GM12878 (cell line): ENCODE measurements at regions not wholly inside any gene's neighbourhood (a gene's known extent, or its start where the extent isn't known, plus 50 kb on each side); places are given as distances from the start of the nearest gene placed in this dataset.

ENCODE experiments used
- ATAC-seq: fragments of 200-7000 bp; cut with Tn5 transposase; 3 replicates; pipeline ENCODE4 v1.9.1; 2020; ENCODE audit warnings: mild to moderate bottlenecking, moderate library complexity
- BruUV-seq: library from RNA; stranded (reverse); fragments of 400-500 nt; replicated peaks from 2 replicates; lab custom pipeline; 2021; lab: Mats Ljungman, UMichigan
- CTCF ChIA-PET: fragments of 300-600 bp; sonication (Branson Sonifier 250); formaldehyde crosslinking; extraction: SDS; loops from one replicate; lab custom pipeline; 2021; ENCODE audit warnings: inconsistent platforms; lab: Yijun Ruan, JAX
- POLR2A ChIA-PET: fragments of 350-600 bp; formaldehyde crosslinking; extraction: SDS; loops from one replicate; lab custom pipeline; 2021; ENCODE audit warnings: inconsistent platforms; lab: Charles Lee
- RAD21 ChIA-PET: fragments of 300-600 bp; sonication (Branson Sonifier 250); formaldehyde crosslinking; loops from one replicate; lab custom pipeline; 2023; ENCODE audit warnings: antibody characterized with exemption; ENCODE audit not compliant: unreplicated experiment; lab: Charles Lee
- SMC1A ChIA-PET: fragments of 300-600 bp; sonication (Branson Sonifier 250); formaldehyde crosslinking; loops from one replicate; lab custom pipeline; 2023; ENCODE audit not compliant: unreplicated experiment, uncharacterized antibody; lab: Charles Lee
- DNase-seq: peaks from one replicate; pipeline ENCODE4 v3.0.0-alpha.2; 2011; ENCODE audit warnings: low read depth, low spot score
- FAIRE-seq: peaks from 3 replicates; lab custom pipeline; 2011; peaks lifted over from hg19 to GRCh38; lab: Jason Lieb, UNC
- H2AFZ ChIP-seq: 2 replicates; pipeline ENCODE4 v1.6.0; 2011; ENCODE audit warnings: low read depth, low read length, control low read depth; ENCODE audit not compliant: control insufficient read depth
- H3K27ac ChIP-seq: 2 replicates; pipeline ENCODE4 v1.5.1; 2011; ENCODE audit warnings: control low read depth; ENCODE audit not compliant: control insufficient read depth, insufficient read depth
- H3K27me3 ChIP-seq, 2 experiments: replicated peaks in 1 of 2; 2 replicates each; pipeline versions ENCODE4 v1.6.0 to v1.6.1; 2011; ENCODE audit warnings: low read length in 1 of 2; ENCODE audit not compliant: control insufficient read depth in 2 of 2, insufficient read depth in 2 of 2
- H3K36me3 ChIP-seq, 2 experiments: 2 replicates each; pipeline ENCODE4 v1.5.1; 2011; ENCODE audit warnings: low read length in 1 of 2; ENCODE audit not compliant: control insufficient read depth in 2 of 2, insufficient read depth in 2 of 2
- H3K4me1 ChIP-seq: 2 replicates; pipeline ENCODE4 v1.6.1; 2011; ENCODE audit warnings: mild to moderate bottlenecking, low read length, moderate library complexity, mixed read lengths; ENCODE audit not compliant: control insufficient read depth, insufficient read depth
- H3K4me2 ChIP-seq: 2 replicates; pipeline ENCODE4 v1.6.0; 2011; ENCODE audit warnings: control low read depth; ENCODE audit not compliant: control insufficient read depth, insufficient read depth
- H3K4me3 ChIP-seq: fragments of 200-600 bp; sonication (generic); 2 replicates; pipeline ENCODE4 v1.5.1; 2016
- H3K79me2 ChIP-seq: 2 replicates; pipeline ENCODE4 v1.6.0; 2011; ENCODE audit warnings: low read length; ENCODE audit not compliant: control insufficient read depth, insufficient read depth
- H3K9ac ChIP-seq: 2 replicates; pipeline ENCODE4 v1.8.0; 2011; ENCODE audit warnings: low read length, control low read depth, mixed read lengths; ENCODE audit not compliant: control insufficient read depth, insufficient read depth
- H3K9me3 ChIP-seq: replicated peaks from 3 replicates; pipeline ENCODE4 v1.5.1; 2011; ENCODE audit warnings: mild to moderate bottlenecking, low read length; ENCODE audit not compliant: control insufficient read depth, insufficient read depth
- H4K20me1 ChIP-seq: 2 replicates; pipeline ENCODE4 v1.6.0; 2011; ENCODE audit not compliant: control insufficient read depth, insufficient read depth
- BACH1 ChIP-seq: fragments of 450-650 bp; IDR thresholded peaks from 2 replicates; pipeline ENCODE4 v1.6.1; 2017; ENCODE audit warnings: mild to moderate bottlenecking, borderline replicate concordance
- BRCA1 ChIP-seq: IDR thresholded peaks from 2 replicates; pipeline ENCODE4 v1.6.1; 2011; ENCODE audit warnings: low read depth, low read length, improper control_type of control experiment
- EP300 ChIP-seq, 2 experiments: fragments of 150-350 bp in 1 of 2; IDR thresholded peaks; 2 replicates each; pipeline ENCODE4 v1.6.1; 2011 to 2012; ENCODE audit warnings: low read depth in 2 of 2, low read length in 2 of 2, borderline replicate concordance in 1 of 2, improper control_type of control experiment in 1 of 2, inconsistent platforms in 1 of 2; ENCODE audit not compliant: control insufficient read depth in 1 of 2
- FOXK2 ChIP-seq: fragments of 450-650 bp; IDR thresholded peaks from 2 replicates; pipeline ENCODE4 v1.6.1; 2017; ENCODE audit warnings: mild to moderate bottlenecking, moderate library complexity
- GABPA ChIP-seq: IDR thresholded peaks from 2 replicates; pipeline ENCODE4 v1.6.1; 2014; ENCODE audit warnings: antibody characterized with exemption, low read depth, mild to moderate bottlenecking, inconsistent platforms
- RUNX3 ChIP-seq: IDR thresholded peaks from 2 replicates; pipeline ENCODE4 v1.6.1; 2012; ENCODE audit warnings: low read length, inconsistent platforms
- SPI1 ChIP-seq: IDR thresholded peaks from 2 replicates; pipeline ENCODE4 v1.6.1; 2011; ENCODE audit warnings: low read depth, mild to moderate bottlenecking, low read length, moderate library complexity, borderline replicate concordance; ENCODE audit not compliant: insufficient read depth
- YBX1 ChIP-seq: fragments of 450-650 bp; IDR thresholded peaks from 2 replicates; pipeline ENCODE4 v1.6.1; 2016; ENCODE audit warnings: antibody characterized with exemption
- ZNF217 ChIP-seq: fragments of 450-650 bp; IDR thresholded peaks from 2 replicates; pipeline ENCODE4 v1.6.1; 2017; ENCODE audit warnings: antibody characterized with exemption, mild to moderate bottlenecking
- WGBS: methylation state at CpG from one replicate; pipeline ENCODE4 v1.1.6; 2016; ENCODE audit warnings: low lambda C conversion rate; ENCODE audit not compliant: insufficient replicate concordance, insufficient coverage; ENCODE audit errors: missing lambda C conversion rate; 5-methylcytosine and 5-hydroxymethylcytosine counted together
- in situ Hi-C: fragments of 300-500 bp; cut with MboI; formaldehyde crosslinking; loops from 9 replicates; pipeline ENCODE4 v1.14.3; 2018; ENCODE audit warnings: mixed read lengths
- intact Hi-C: fragments of 100-400 bp; cut with micrococcal nuclease; formaldehyde crosslinking; loops from one replicate; pipeline ENCODE4 v1.14.2; 2022; ENCODE audit not compliant: unreplicated experiment
- TF ChIP-seq, protein P1 (sequence below): IDR thresholded peaks from 2 replicates; pipeline ENCODE4 v1.6.1; 2012; ENCODE audit warnings: mild to moderate bottlenecking, low read depth, low read length
- TF ChIP-seq, protein P2 (sequence below): IDR thresholded peaks from 2 replicates; pipeline ENCODE4 v1.6.1; 2011; ENCODE audit warnings: borderline replicate concordance, low read depth, mild to moderate bottlenecking, moderate library complexity, mixed read lengths, low read length; ENCODE audit not compliant: insufficient read depth; ENCODE audit errors: extremely low read length

DNA sequence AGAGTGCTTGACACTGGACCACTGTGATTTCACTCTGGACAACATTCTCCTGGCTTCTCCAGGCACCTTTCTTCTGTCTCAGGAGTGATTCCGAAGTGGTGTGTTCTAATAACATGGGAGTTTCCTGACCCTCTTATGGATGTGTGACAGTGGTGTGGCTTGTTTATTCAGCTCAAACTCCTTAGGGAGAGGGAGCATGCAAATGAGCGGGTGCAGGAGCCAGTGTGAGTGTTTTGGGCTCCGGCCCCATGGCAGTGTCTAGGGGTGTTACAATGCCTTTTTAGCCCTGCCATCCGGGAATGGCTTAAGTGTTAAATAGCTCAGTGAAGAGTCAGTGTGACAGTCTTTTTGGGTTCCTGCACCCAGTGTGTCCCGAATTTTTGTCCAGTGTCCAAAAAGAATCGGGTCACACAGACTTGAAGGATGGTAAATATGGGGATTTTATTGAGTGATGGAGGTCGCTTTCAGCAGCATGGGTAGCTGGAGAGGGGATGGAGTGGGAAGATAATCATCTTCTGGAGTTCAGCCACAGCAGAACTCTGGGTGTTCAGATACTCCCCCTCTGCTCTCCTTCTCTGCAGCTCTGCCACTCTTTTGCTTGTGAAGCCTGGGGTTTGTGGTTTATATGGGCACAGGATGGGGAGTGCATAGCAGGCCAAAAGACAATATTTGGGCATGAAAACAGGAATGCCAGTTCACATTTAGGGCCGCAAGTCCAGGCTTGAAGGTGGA lies 928.9 kb upstream of the CITED2 start (continued):
- TF ChIP-seq, protein P1, sequence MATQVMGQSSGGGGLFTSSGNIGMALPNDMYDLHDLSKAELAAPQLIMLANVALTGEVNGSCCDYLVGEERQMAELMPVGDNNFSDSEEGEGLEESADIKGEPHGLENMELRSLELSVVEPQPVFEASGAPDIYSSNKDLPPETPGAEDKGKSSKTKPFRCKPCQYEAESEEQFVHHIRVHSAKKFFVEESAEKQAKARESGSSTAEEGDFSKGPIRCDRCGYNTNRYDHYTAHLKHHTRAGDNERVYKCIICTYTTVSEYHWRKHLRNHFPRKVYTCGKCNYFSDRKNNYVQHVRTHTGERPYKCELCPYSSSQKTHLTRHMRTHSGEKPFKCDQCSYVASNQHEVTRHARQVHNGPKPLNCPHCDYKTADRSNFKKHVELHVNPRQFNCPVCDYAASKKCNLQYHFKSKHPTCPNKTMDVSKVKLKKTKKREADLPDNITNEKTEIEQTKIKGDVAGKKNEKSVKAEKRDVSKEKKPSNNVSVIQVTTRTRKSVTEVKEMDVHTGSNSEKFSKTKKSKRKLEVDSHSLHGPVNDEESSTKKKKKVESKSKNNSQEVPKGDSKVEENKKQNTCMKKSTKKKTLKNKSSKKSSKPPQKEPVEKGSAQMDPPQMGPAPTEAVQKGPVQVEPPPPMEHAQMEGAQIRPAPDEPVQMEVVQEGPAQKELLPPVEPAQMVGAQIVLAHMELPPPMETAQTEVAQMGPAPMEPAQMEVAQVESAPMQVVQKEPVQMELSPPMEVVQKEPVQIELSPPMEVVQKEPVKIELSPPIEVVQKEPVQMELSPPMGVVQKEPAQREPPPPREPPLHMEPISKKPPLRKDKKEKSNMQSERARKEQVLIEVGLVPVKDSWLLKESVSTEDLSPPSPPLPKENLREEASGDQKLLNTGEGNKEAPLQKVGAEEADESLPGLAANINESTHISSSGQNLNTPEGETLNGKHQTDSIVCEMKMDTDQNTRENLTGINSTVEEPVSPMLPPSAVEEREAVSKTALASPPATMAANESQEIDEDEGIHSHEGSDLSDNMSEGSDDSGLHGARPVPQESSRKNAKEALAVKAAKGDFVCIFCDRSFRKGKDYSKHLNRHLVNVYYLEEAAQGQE, result no peak
- TF ChIP-seq YBX1 (no peak), GABPA (no peak)
- TF ChIP-seq, protein P2, sequence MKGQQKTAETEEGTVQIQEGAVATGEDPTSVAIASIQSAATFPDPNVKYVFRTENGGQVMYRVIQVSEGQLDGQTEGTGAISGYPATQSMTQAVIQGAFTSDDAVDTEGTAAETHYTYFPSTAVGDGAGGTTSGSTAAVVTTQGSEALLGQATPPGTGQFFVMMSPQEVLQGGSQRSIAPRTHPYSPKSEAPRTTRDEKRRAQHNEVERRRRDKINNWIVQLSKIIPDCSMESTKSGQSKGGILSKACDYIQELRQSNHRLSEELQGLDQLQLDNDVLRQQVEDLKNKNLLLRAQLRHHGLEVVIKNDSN, result no peak
- TF ChIP-seq, all 136 proteins: peak for 0

DNA sequence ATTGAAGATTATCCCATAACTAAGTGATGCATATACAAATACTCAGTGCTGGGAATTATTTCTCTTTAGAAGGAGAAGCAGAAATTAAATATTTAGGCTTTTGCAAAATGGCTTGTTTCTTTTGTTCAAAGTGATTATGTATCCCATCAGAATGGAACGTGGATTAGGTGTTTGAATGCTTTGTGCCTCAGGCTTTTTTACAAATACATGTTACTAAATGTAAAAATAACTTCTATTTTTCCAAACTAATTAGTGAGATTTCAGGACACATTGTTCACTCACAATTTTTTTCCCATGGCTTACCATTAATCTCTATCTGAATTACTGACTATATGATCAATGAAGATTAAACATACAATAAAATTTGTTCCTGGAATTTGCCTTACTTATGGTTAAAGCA lies 925.9 kb upstream of the CITED2 start:
- in situ Hi-C loops, result no loop called here
- FAIRE-seq (no peak), DNase-seq (no peak), ATAC-seq (no peak)
- Histone ChIP-seq H3K9ac (no peak overlapping the region), H4K20me1 (no peaks in the 10 kb centered on the region), H3K27me3 (no peaks in the 10 kb centered on the region), H3K4me2 (no peak overlapping the region), H3K4me3 (no peak overlapping the region), H3K4me1 (no peaks in the 10 kb centered on the region), H3K79me2 (no peaks in the 10 kb centered on the region), H3K27ac (no peak overlapping the region), H2AFZ (no peak overlapping the region), H3K9me3 (no peaks in the 10 kb centered on the region), H3K36me3 (no peaks in the 10 kb centered on the region)
- intact Hi-C loops, result no loop called here
- ChIA-PET RAD21 (no interaction called here), SMC1A (interaction anchor here (0.6 to 1.3 kb wide), 5 partner anchors 9 to 28 kb away, joined by 3 to 4 read pairs (median 4); no protein-coding TSS in a partner anchor), POLR2A (interaction anchor here (0.6 kb wide), 1 partner anchor 190 kb away, joined by 4 read pairs; no protein-coding TSS in a partner anchor), CTCF (no interaction called here)
- 17% methylated on average over 1 of the region's 1 CpG for WGBS
- BruUV-seq, result no TSS peak
- no peak for TF ChIP-seq FOXK2
- TF ChIP-seq BRCA1, result no peak
- no peak for TF ChIP-seq ZNF217
- no peak for TF ChIP-seq BACH1
- TF ChIP-seq RUNX3, result no peak
- no peak for TF ChIP-seq EP300 (IDR thresholded peaks at IDR 0.05; ENCODE audit: borderline replicate concordance in 1 of 2, control insufficient read depth in 1 of 2, low read depth in 2 of 2, low read length in 2 of 2)
- TF ChIP-seq SPI1, result no peak
